ENCODE measurements at regions not wholly inside any gene's neighbourhood (a gene's known extent, or its start where the extent isn't known, plus 50 kb on each side); places are given as distances from the start of the nearest gene placed in this dataset.
"Not testable (repeated sequence)": the region's sequence is repeated elsewhere in the genome, so short reads cannot be mapped to it uniquely, and the experiment has no call there.

DNA sequence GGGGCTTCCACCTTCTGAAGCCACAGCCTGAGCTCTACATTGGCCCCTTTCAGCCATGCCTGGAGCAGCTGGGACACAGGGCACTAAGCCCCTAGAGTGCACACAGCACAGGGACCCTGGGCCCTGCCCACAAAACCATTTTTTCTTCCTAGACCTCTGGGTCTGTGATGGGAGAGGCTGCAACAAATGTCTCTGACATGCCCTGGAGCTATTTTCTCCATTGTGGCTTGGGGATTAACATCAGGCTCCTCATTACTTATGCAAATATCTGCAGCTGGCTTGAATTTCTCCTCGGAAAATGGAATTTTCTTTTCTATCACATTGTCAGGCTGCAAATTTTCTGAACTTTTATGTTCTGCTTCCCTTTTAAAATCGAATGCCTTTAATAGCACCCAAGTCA, 795.7 kb downstream of the LTN1 start:
- Histone ChIP-seq H3K27me3 (ENCODE audit: control insufficient read depth in 3 of 3, insufficient read depth in 3 of 3, low read length in 3 of 3) (no peaks in the 10 kb centered on the region), H3K27ac (ENCODE audit: low read depth, low read length) (no peak overlapping the region), H3K9ac (ENCODE audit: low read depth in 1 of 3, low read length in 3 of 3) (no peak overlapping the region), H3K9me3 (ENCODE audit: control insufficient read depth in 3 of 3, low read length in 3 of 3) (no peaks in the 10 kb centered on the region), H3K4me3 (ENCODE audit: low read length in 3 of 3) (no peak overlapping the region), H3K36me3 (ENCODE audit: control insufficient read depth in 3 of 3, insufficient read depth in 3 of 3, low read length in 3 of 3) (no peaks in the 10 kb centered on the region), H3K4me1 (ENCODE audit: control insufficient read depth in 3 of 3, insufficient read depth in 3 of 3, low read length in 3 of 3) (no peaks in the 10 kb centered on the region)

- H3K9me3 ChIP-seq (ENCODE audit: control insufficient read depth in 3 of 3, low read length in 3 of 3): no peaks in the 10 kb centered on the region
These were observed 799.5 kb downstream of the LTN1 start for GRCh38 chr21:28193189-28193588.

GRCh38 chr21:28186604-28187003, 806.1 kb downstream of the LTN1 start:
- Histone ChIP-seq H3K36me3 (ENCODE audit: control insufficient read depth in 3 of 3, insufficient read depth in 3 of 3, low read length in 3 of 3) (no peaks in the 10 kb centered on the region), H3K4me1 (ENCODE audit: control insufficient read depth in 3 of 3, insufficient read depth in 3 of 3, low read length in 3 of 3) (no peaks in the 10 kb centered on the region), H3K27me3 (ENCODE audit: control insufficient read depth in 3 of 3, insufficient read depth in 3 of 3, low read length in 3 of 3) (no peaks in the 10 kb centered on the region), H3K4me3 (ENCODE audit: low read length in 3 of 3) (no peak overlapping the region), H3K27ac (ENCODE audit: low read depth, low read length) (no peak overlapping the region), H3K9me3 (ENCODE audit: control insufficient read depth in 3 of 3, low read length in 3 of 3) (peaks cover 0 to 2% (median 0%) of the 10 kb centered on the region in 3 donors), H3K9ac (ENCODE audit: low read depth in 1 of 3, low read length in 3 of 3) (no peak overlapping the region)

More at GRCh38 chr21:28193189-28193588, 799.5 kb downstream of the LTN1 start:
- no peak overlapping the region for H3K4me3 ChIP-seq (ENCODE audit: low read length in 3 of 3)
- no peaks in the 10 kb centered on the region for H3K4me1 ChIP-seq (ENCODE audit: control insufficient read depth in 3 of 3, insufficient read depth in 3 of 3, low read length in 3 of 3)
- H3K9ac ChIP-seq (ENCODE audit: low read depth in 1 of 3, low read length in 3 of 3): no peak overlapping the region
- no peaks in the 10 kb centered on the region for H3K27me3 ChIP-seq (ENCODE audit: control insufficient read depth in 3 of 3, insufficient read depth in 3 of 3, low read length in 3 of 3)
- H3K36me3 ChIP-seq (ENCODE audit: control insufficient read depth in 3 of 3, insufficient read depth in 3 of 3, low read length in 3 of 3): no peaks in the 10 kb centered on the region
- no peak overlapping the region for H3K27ac ChIP-seq (ENCODE audit: low read depth, low read length)

DNA sequence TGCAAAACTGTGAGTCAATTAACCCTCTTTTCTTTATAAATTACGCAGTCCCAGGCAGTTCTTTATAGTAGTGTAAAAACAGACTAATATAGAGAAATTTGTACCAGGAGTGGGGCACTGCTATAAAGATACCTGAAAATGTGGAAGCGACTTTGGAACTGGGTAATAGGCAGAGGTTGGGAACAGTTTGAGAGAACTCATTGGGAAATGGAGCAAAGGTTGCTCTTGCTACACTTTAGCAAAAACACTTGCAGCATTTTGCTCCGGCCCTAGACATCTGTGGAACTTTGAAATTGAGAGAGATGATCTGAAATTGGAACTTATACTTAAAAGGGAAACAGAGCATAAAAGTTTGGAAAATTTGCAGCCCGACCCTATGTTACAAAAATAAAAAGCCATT, 810.9 kb downstream of the LTN1 start:
- Histone ChIP-seq H3K4me1 (ENCODE audit: control insufficient read depth in 3 of 3, insufficient read depth in 3 of 3, low read length in 3 of 3) (no peaks in the 10 kb centered on the region), H3K27ac (ENCODE audit: low read depth, low read length) (no peak overlapping the region), H3K9me3 (ENCODE audit: control insufficient read depth in 3 of 3, low read length in 3 of 3) (peaks cover 0 to 2% (median 0%) of the 10 kb centered on the region in 3 donors), H3K36me3 (ENCODE audit: control insufficient read depth in 3 of 3, insufficient read depth in 3 of 3, low read length in 3 of 3) (no peaks in the 10 kb centered on the region), H3K9ac (ENCODE audit: low read depth in 1 of 3, low read length in 3 of 3) (no peak overlapping the region), H3K27me3 (ENCODE audit: control insufficient read depth in 3 of 3, insufficient read depth in 3 of 3, low read length in 3 of 3) (no peaks in the 10 kb centered on the region), H3K4me3 (ENCODE audit: low read length in 3 of 3) (no peak overlapping the region)

DNA sequence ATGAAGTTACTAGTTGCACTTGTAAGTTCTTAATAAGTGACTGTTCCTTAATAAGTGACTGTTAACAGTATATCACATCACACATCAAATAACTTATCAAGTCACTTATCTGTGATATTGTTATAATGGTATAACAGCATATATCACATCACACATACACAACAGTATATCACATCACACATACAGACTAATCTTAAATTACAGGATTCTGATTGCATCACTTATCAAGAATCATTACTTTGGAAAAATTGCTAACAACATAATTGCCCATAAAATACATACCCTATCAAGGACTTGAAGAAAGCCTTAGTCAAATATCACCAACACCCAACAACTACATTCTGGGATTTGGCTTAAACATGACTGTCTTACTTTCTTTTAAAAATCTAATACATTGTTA, 813.5 kb downstream of the LTN1 start:
- H3K36me3 ChIP-seq (ENCODE audit: control insufficient read depth in 3 of 3, insufficient read depth in 3 of 3, low read length in 3 of 3): no peaks in the 10 kb centered on the region
- peaks cover 0 to 2% (median 0%) of the 10 kb centered on the region in 3 donors for H3K9me3 ChIP-seq (ENCODE audit: control insufficient read depth in 3 of 3, low read length in 3 of 3)
- H3K4me3 ChIP-seq (ENCODE audit: low read length in 3 of 3): no peak overlapping the region

DNA sequence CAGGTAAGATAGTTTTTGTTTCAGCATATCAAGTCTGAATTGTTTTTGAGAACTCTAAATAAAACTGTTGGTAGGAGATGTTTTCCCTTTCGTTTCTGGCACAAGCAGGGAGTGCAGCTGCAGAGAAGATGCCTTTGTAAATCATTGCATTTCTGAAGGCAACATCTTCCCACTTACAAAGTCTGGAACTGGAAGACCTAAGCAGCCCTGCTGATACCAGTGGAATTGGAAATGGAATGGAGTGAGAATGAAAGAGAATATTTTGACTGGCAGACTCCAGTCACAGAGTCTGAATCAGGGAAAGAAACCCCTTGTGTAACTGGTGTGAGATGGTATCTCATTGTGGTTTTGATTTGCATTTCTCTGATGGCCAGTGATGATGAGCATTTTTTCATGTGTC, 815.6 kb downstream of the LTN1 start:
- H3K4me3 ChIP-seq (ENCODE audit: low read length in 3 of 3): no peak overlapping the region

More for the DNA sequence above, 813.5 kb downstream of the LTN1 start:
- H3K27me3 ChIP-seq (ENCODE audit: control insufficient read depth in 3 of 3, insufficient read depth in 3 of 3, low read length in 3 of 3): no peaks in the 10 kb centered on the region
- H3K4me1 ChIP-seq (ENCODE audit: control insufficient read depth in 3 of 3, insufficient read depth in 3 of 3, low read length in 3 of 3): no peaks in the 10 kb centered on the region
- no peak overlapping the region for H3K27ac ChIP-seq (ENCODE audit: low read depth, low read length)
- H3K9ac ChIP-seq (ENCODE audit: low read depth in 1 of 3, low read length in 3 of 3): no peak overlapping the region

DNA sequence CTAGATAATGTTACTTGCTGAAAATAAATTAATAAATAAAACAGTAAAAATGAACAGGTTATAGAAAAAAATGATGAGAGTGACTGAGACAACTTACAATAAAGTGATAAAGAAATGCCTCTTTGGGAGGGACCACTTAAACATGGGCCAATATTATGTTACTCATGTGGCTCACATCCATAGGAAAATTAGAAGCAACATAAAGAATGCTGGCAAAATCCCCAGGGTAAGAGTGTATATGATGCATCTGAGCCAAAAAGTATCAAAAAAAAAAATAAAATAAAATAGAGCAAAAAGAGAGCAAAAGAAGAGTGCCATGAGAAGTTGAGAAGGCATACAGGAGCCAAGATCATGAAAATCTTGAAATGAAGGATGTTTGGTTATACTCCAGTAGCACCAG, 818.0 kb downstream of the LTN1 start:
- Histone ChIP-seq H3K4me3 (ENCODE audit: low read length in 3 of 3) (no peak overlapping the region), H3K27me3 (ENCODE audit: control insufficient read depth in 3 of 3, insufficient read depth in 3 of 3, low read length in 3 of 3) (no peaks in the 10 kb centered on the region), H3K27ac (ENCODE audit: low read depth, low read length) (no peak overlapping the region), H3K9ac (ENCODE audit: low read depth in 1 of 3, low read length in 3 of 3) (no peak overlapping the region), H3K36me3 (ENCODE audit: control insufficient read depth in 3 of 3, insufficient read depth in 3 of 3, low read length in 3 of 3) (no peaks in the 10 kb centered on the region), H3K9me3 (ENCODE audit: control insufficient read depth in 3 of 3, low read length in 3 of 3) (no peaks in the 10 kb centered on the region), H3K4me1 (ENCODE audit: control insufficient read depth in 3 of 3, insufficient read depth in 3 of 3, low read length in 3 of 3) (no peaks in the 10 kb centered on the region)

More for the DNA sequence above, 815.6 kb downstream of the LTN1 start:
- no peaks in the 10 kb centered on the region for H3K27me3 ChIP-seq (ENCODE audit: control insufficient read depth in 3 of 3, insufficient read depth in 3 of 3, low read length in 3 of 3)
- no peaks in the 10 kb centered on the region for H3K36me3 ChIP-seq (ENCODE audit: control insufficient read depth in 3 of 3, insufficient read depth in 3 of 3, low read length in 3 of 3)
- H3K9ac ChIP-seq (ENCODE audit: low read depth in 1 of 3, low read length in 3 of 3): no peak overlapping the region
- no peaks in the 10 kb centered on the region for H3K4me1 ChIP-seq (ENCODE audit: control insufficient read depth in 3 of 3, insufficient read depth in 3 of 3, low read length in 3 of 3)
- H3K27ac ChIP-seq (ENCODE audit: low read depth, low read length): no peak overlapping the region
- H3K9me3 ChIP-seq (ENCODE audit: control insufficient read depth in 3 of 3, low read length in 3 of 3): peaks cover 0 to 1% (median 0%) of the 10 kb centered on the region in 3 donors

DNA sequence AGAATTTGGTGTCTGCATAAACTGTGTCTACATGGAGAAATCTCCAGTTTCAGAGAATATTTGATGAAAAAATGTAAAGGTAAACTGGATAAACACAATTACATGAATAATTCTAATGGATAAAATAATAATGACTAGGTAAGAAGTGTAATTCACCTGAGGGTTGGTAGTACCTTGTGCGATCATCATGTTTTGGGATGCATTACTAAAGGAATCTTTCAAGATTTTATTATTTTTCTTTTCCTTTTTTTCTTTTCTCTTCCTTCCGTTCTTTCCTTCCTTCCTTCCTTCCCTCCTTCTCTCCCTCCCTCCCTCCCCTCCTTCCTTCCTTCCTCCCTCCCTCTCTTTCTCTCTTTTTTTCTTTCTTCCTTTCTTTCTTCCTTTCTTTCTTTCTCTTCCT, 818.7 kb downstream of the LTN1 start:
- no peak overlapping the region for H3K27ac ChIP-seq (ENCODE audit: low read depth, low read length)
- no peak overlapping the region for H3K4me3 ChIP-seq (ENCODE audit: low read length in 3 of 3)
- H3K36me3 ChIP-seq (ENCODE audit: control insufficient read depth in 3 of 3, insufficient read depth in 3 of 3, low read length in 3 of 3): no peaks in the 10 kb centered on the region
- no peak overlapping the region for H3K9ac ChIP-seq (ENCODE audit: low read depth in 1 of 3, low read length in 3 of 3)
- H3K27me3 ChIP-seq (ENCODE audit: control insufficient read depth in 3 of 3, insufficient read depth in 3 of 3, low read length in 3 of 3): no peaks in the 10 kb centered on the region
- H3K4me1 ChIP-seq (ENCODE audit: control insufficient read depth in 3 of 3, insufficient read depth in 3 of 3, low read length in 3 of 3): no peaks in the 10 kb centered on the region
- no peaks in the 10 kb centered on the region for H3K9me3 ChIP-seq (ENCODE audit: control insufficient read depth in 3 of 3, low read length in 3 of 3)

- no peaks in the 10 kb centered on the region for H3K4me1 ChIP-seq (ENCODE audit: control insufficient read depth in 3 of 3, insufficient read depth in 3 of 3, low read length in 3 of 3)
- H3K9me3 ChIP-seq (ENCODE audit: control insufficient read depth in 3 of 3, low read length in 3 of 3): no peaks in the 10 kb centered on the region
- no peak overlapping the region for H3K9ac ChIP-seq (ENCODE audit: low read depth in 1 of 3, low read length in 3 of 3)
- H3K4me3 ChIP-seq (ENCODE audit: low read length in 3 of 3): no peak overlapping the region
- H3K36me3 ChIP-seq (ENCODE audit: control insufficient read depth in 3 of 3, insufficient read depth in 3 of 3, low read length in 3 of 3): no peaks in the 10 kb centered on the region
- no peaks in the 10 kb centered on the region for H3K27me3 ChIP-seq (ENCODE audit: control insufficient read depth in 3 of 3, insufficient read depth in 3 of 3, low read length in 3 of 3)
- no peak overlapping the region for H3K27ac ChIP-seq (ENCODE audit: low read depth, low read length)
These were observed 820.3 kb downstream of the LTN1 start for GRCh38 chr21:28172376-28172775.

DNA sequence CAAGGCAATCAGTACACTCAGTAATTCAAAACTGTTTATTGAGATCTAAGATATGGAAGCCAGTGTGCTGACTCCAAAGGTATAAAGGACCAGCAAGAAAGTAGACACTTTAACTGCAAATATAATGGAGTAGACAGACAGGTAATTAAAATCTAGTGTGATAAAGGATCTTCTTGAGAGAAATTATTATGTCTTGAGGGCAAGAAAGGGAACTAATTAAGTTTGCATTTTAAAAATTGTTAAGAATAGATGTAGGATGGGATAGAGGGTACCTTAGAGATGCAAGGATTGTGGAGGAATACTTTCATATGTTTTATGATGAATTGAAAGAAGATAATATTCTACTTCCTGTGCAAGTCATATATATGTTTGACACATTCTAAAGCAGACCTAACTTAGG, 825.3 kb downstream of the LTN1 start:
- Histone ChIP-seq H3K4me3 (ENCODE audit: low read length in 3 of 3) (no peak overlapping the region), H3K27ac (ENCODE audit: low read depth, low read length) (no peak overlapping the region), H3K4me1 (ENCODE audit: control insufficient read depth in 3 of 3, insufficient read depth in 3 of 3, low read length in 3 of 3) (no peaks in the 10 kb centered on the region), H3K27me3 (ENCODE audit: control insufficient read depth in 3 of 3, insufficient read depth in 3 of 3, low read length in 3 of 3) (no peaks in the 10 kb centered on the region), H3K9me3 (ENCODE audit: control insufficient read depth in 3 of 3, low read length in 3 of 3) (no peaks in the 10 kb centered on the region), H3K9ac (ENCODE audit: low read depth in 1 of 3, low read length in 3 of 3) (no peak overlapping the region), H3K36me3 (ENCODE audit: control insufficient read depth in 3 of 3, insufficient read depth in 3 of 3, low read length in 3 of 3) (no peaks in the 10 kb centered on the region)

DNA sequence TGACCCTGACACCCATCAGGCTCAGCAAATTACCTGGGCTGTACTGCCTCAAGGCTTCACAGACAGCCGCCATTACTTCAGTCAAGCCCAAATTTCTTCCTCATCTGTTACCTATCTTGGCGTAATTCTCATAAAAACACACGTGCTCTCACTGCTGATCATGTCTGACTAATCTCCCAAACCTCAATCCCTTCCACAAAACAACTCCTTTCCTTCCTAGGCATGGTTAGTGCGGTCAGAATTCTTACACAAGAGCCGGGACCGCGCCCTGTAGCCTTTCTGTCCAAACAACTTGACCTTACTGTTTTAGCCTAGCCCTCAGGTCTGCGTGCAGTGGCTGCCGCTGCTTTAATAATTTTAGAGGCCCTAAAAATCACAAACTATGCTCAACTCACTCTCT, 828.2 kb downstream of the LTN1 start:
- not testable (repeated sequence) for H3K4me3 ChIP-seq (ENCODE audit: low read length in 3 of 3); H3K9me3 ChIP-seq (ENCODE audit: control insufficient read depth in 3 of 3, low read length in 3 of 3); H3K27me3 ChIP-seq (ENCODE audit: control insufficient read depth in 3 of 3, insufficient read depth in 3 of 3, low read length in 3 of 3); H3K9ac ChIP-seq (ENCODE audit: low read depth in 1 of 3, low read length in 3 of 3); H3K27ac ChIP-seq (ENCODE audit: low read depth, low read length); H3K36me3 ChIP-seq (ENCODE audit: control insufficient read depth in 3 of 3, insufficient read depth in 3 of 3, low read length in 3 of 3); H3K4me1 ChIP-seq (ENCODE audit: control insufficient read depth in 3 of 3, insufficient read depth in 3 of 3, low read length in 3 of 3)

Data from skeletal muscle tissue (tissue), 3 donors.